Common myeloid progenitor, CD34-positive (primary cell): ENCODE measurements at regions not wholly inside any gene's neighbourhood (a gene's known extent, or its start where the extent isn't known, plus 50 kb on each side); places are given as distances from the start of the nearest gene placed in this dataset.

Source experiments
- CTCF ChIA-PET: fragments of 350-600 bp; sonication (Branson Sonifier 250); formaldehyde crosslinking; loops from one replicate; lab custom pipeline; 2021; ENCODE audit warnings: antibody characterized with exemption; lab: Charles Lee
- POLR2A ChIA-PET: fragments of 350-600 bp; sonication (Branson Sonifier 250); formaldehyde crosslinking; loops from one replicate; lab custom pipeline; 2021; ENCODE audit warnings: antibody characterized with exemption; lab: Charles Lee
- DNase-seq, 3 donors: peaks; one replicate each; pipeline versions ENCODE4 v3.0.0 to v3.0.0-alpha.2; 2013
- H3K27ac ChIP-seq, 2 experiments: 1 replicate in 1 of 2; 2 replicates in 1 of 2; pipeline ENCODE4 v1.7.0; 2013; ENCODE audit warnings: inconsistent platforms in 2 of 2, low read length in 2 of 2, mild to moderate bottlenecking in 2 of 2, low read depth in 1 of 2, moderate library complexity in 1 of 2; ENCODE audit not compliant: severe bottlenecking in 2 of 2, insufficient read depth in 1 of 2, poor library complexity in 1 of 2
- H3K27me3 ChIP-seq, 5 experiments: replicated peaks in 2 of 5; 1 replicate in 3 of 5; 2 replicates in 2 of 5; pipeline versions ENCODE4 v1.6.1 to v1.7.0; 2013; ENCODE audit warnings: low read length in 4 of 5, mild to moderate bottlenecking in 2 of 5, moderate library complexity in 2 of 5, inconsistent platforms in 1 of 5; ENCODE audit not compliant: insufficient read depth in 5 of 5, control insufficient read depth in 4 of 5
- H3K36me3 ChIP-seq, 4 experiments: 1 replicate in 2 of 4; 2 replicates in 2 of 4; pipeline versions ENCODE4 v1.6.1 to v1.7.0; 2013; ENCODE audit warnings: low read length in 3 of 4, control low read depth in 1 of 4, mild to moderate bottlenecking in 1 of 4; ENCODE audit not compliant: control insufficient read depth in 4 of 4, insufficient read depth in 4 of 4
- H3K4me1 ChIP-seq, 4 experiments: 1 replicate in 3 of 4; 2 replicates in 1 of 4; pipeline versions ENCODE4 v1.6.1 to v1.7.1; 2013; ENCODE audit warnings: low read length in 3 of 4, mild to moderate bottlenecking in 3 of 4, control low read depth in 1 of 4, inconsistent platforms in 1 of 4, moderate library complexity in 1 of 4; ENCODE audit not compliant: control insufficient read depth in 4 of 4, insufficient read depth in 4 of 4; ENCODE audit errors: control extremely low read depth in 1 of 4
- H3K4me3 ChIP-seq, 7 experiments: 1 replicate in 4 of 7; 2 replicates in 3 of 7; pipeline versions ENCODE4 v1.5.1 to v1.7.0; 2013; ENCODE audit warnings: mild to moderate bottlenecking in 7 of 7, low read length in 6 of 7, moderate library complexity in 6 of 7, inconsistent platforms in 2 of 7, low read depth in 2 of 7, control low read depth in 1 of 7; ENCODE audit not compliant: insufficient read depth in 4 of 7, control insufficient read depth in 1 of 7; ENCODE audit errors: extremely low read depth in 1 of 7
- H3K9me3 ChIP-seq, 5 experiments: 1 replicate in 4 of 5; 2 replicates in 1 of 5; pipeline versions ENCODE4 v1.6.1 to v1.7.1; 2013; ENCODE audit warnings: low read length in 4 of 5, mild to moderate bottlenecking in 2 of 5, inconsistent platforms in 1 of 5, low read depth in 1 of 5, moderate library complexity in 1 of 5; ENCODE audit not compliant: control insufficient read depth in 4 of 5, insufficient read depth in 2 of 5; ENCODE audit errors: control extremely low read depth in 1 of 5
- WGBS: methylation state at CpG from one replicate; pipeline ENCODE4 v1.1.5; 2013; ENCODE audit not compliant: insufficient coverage; 5-methylcytosine and 5-hydroxymethylcytosine counted together

- H3K36me3 ChIP-seq, result no peaks in the 10 kb centered on the region
- H3K27ac ChIP-seq, result no peak overlapping the region
- no peaks in the 10 kb centered on the region for H3K9me3 ChIP-seq
- ChIA-PET CTCF (no interaction called here), POLR2A (no interaction called here)
- H3K4me1 ChIP-seq, result no peaks in the 10 kb centered on the region
- DNase-seq, result no peak
- no peaks in the 10 kb centered on the region for H3K27me3 ChIP-seq
- no peak overlapping the region for H3K4me3 ChIP-seq
- WGBS, result 91% methylated on average over 5 of the region's 7 CpGs
These were observed 754.8 kb downstream of the QKI start for GRCh38 chr6:164169355-164169754.

- no peak overlapping the region for H3K27ac ChIP-seq
- no peaks in the 10 kb centered on the region for H3K9me3 ChIP-seq
- H3K4me3 ChIP-seq, result no peak overlapping the region
- no peak for DNase-seq
- H3K4me1 ChIP-seq, result no peaks in the 10 kb centered on the region
- no peaks in the 10 kb centered on the region for H3K27me3 ChIP-seq
- ChIA-PET CTCF (no interaction called here), POLR2A (no interaction called here)
- WGBS, result 80% methylated on average over 4 of the region's 6 CpGs
- no peaks in the 10 kb centered on the region for H3K36me3 ChIP-seq
These were observed 754.1 kb downstream of the QKI start for GRCh38 chr6:164168595-164168994.

- DNase-seq, result no peak
- CTCF ChIA-PET, result no interaction called here
These were observed 753.4 kb downstream of the QKI start for GRCh38 chr6:164167873-164168405.

GRCh38 chr6:164166996-164167395 is 752.5 kb downstream of the QKI start:
- Histone ChIP-seq H3K27ac (no peak overlapping the region), H3K36me3 (no peaks in the 10 kb centered on the region), H3K27me3 (no peaks in the 10 kb centered on the region), H3K9me3 (no peaks in the 10 kb centered on the region), H3K4me3 (no peak overlapping the region), H3K4me1 (no peaks in the 10 kb centered on the region)
- ChIA-PET CTCF (no interaction called here), POLR2A (no interaction called here)
- no peak for DNase-seq
- WGBS, result 97% methylated on average over 5 of the region's 5 CpGs

More at GRCh38 chr6:164167873-164168405, 753.4 kb downstream of the QKI start:
- 94% methylated on average over 7 of the region's 8 CpGs for WGBS
- Histone ChIP-seq H3K27ac (no peak overlapping the region), H3K4me1 (no peaks in the 10 kb centered on the region), H3K27me3 (no peaks in the 10 kb centered on the region), H3K9me3 (no peaks in the 10 kb centered on the region), H3K4me3 (no peak overlapping the region), H3K36me3 (no peaks in the 10 kb centered on the region)
- POLR2A ChIA-PET, result no interaction called here

- no peaks in the 10 kb centered on the region for H3K36me3 ChIP-seq
- DNase-seq, result no peak
- H3K4me3 ChIP-seq, result no peak overlapping the region
- no peak overlapping the region for H3K27ac ChIP-seq
- ChIA-PET CTCF (no interaction called here), POLR2A (no interaction called here)
- H3K9me3 ChIP-seq, result no peaks in the 10 kb centered on the region
- H3K27me3 ChIP-seq, result no peaks in the 10 kb centered on the region
- no peaks in the 10 kb centered on the region for H3K4me1 ChIP-seq
- 82% methylated on average over 7 of the region's 7 CpGs for WGBS
These were observed 752.0 kb downstream of the QKI start for GRCh38 chr6:164166515-164166914.

- H3K4me1 ChIP-seq, result no peaks in the 10 kb centered on the region
- H3K27ac ChIP-seq, result no peak overlapping the region
- no peak for DNase-seq
- POLR2A ChIA-PET, result interaction anchor here (0.6 kb wide), 1 partner anchor 1463 kb away, joined by 3 read pairs; no protein-coding TSS in a partner anchor
- H3K9me3 ChIP-seq, result no peaks in the 10 kb centered on the region
- no peaks in the 10 kb centered on the region for H3K36me3 ChIP-seq
- H3K4me3 ChIP-seq, result no peak overlapping the region
- CTCF ChIA-PET, result interaction anchor here (0.6 kb wide), 1 partner anchor 18 kb away, joined by 3 read pairs; no protein-coding TSS in a partner anchor
- 94% methylated on average over 3 of the region's 3 CpGs for WGBS
- H3K27me3 ChIP-seq, result no peaks in the 10 kb centered on the region
These were observed 750.4 kb downstream of the QKI start for GRCh38 chr6:164164876-164165275.

- WGBS, result 100% methylated on average over 1 of the region's 3 CpGs
- Histone ChIP-seq H3K4me1 (no peaks in the 10 kb centered on the region), H3K4me3 (no peak overlapping the region), H3K27ac (no peak overlapping the region), H3K27me3 (no peaks in the 10 kb centered on the region), H3K9me3 (no peaks in the 10 kb centered on the region), H3K36me3 (no peaks in the 10 kb centered on the region)
- ChIA-PET CTCF (no interaction called here), POLR2A (no interaction called here)
- no peak for DNase-seq
These were observed 748.7 kb downstream of the QKI start for GRCh38 chr6:164163239-164163638.
